Stimulated activated CD8-positive, alpha-beta memory T cell treated with anti-CD3 and anti-CD28 coated beads, Interleukin-7, amount 100 ng/mL, for 4 hours (primary cell): ENCODE measurements at regions not wholly inside any gene's neighbourhood (a gene's known extent, or its start where the extent isn't known, plus 50 kb on each side); places are given as distances from the start of the nearest gene placed in this dataset.

ENCODE experiments used
- DNase-seq, 2 donors: peaks; one replicate each; pipeline ENCODE4 v3.0.0-alpha.2; 2020; ENCODE audit warnings: low read depth in 2 of 2

DNA sequence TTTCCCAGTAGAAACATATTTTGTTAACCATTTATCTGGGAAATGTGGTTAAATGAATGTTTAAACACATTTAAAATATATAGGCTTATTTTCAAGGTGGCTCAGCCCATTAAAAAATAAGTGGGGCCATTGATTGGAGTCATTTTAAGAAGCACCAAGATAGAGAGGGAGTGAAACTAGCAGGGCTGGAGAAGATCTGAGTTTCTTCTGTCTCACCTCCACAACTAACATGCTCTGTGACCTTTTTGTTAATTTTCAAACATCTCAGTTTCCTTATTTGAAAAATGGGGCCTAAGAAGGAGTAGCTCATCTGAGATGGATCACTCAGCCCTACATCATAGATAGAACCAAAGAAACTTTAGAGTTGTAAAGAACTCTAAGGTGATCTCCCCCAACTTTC, 254.8 kb downstream of the KCNS3 start:
- DNase-seq = no peak

- DNase-seq = no peak
Measured at GRCh38 chr2:18132697-18133096, 254.2 kb downstream of the KCNS3 start.

GRCh38 chr2:18131761-18132160, 253.3 kb downstream of the KCNS3 start:
- no peak for DNase-seq

- no peak for DNase-seq
Measured at GRCh38 chr2:18129348-18129747, 250.9 kb downstream of the KCNS3 start.

DNA sequence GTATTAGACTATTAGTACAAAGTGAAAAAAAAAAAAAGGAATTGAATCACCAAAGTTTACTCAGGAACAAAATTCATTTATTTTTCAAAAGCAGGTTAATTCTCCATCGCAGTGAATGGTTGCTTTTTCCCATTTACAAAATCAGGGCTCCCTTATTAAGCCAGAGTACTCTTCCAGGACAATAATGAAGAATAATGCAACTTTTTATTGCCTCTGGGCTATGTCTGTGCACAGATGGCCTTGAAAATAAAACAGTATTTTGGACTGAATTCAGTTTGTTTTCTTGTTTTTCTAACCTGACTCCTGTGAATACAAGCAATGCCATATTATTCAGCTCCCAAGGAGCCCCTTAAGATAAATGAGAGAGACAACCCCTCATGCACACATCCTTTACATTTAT, 246.8 kb downstream of the KCNS3 start:
- no peak for DNase-seq

DNA sequence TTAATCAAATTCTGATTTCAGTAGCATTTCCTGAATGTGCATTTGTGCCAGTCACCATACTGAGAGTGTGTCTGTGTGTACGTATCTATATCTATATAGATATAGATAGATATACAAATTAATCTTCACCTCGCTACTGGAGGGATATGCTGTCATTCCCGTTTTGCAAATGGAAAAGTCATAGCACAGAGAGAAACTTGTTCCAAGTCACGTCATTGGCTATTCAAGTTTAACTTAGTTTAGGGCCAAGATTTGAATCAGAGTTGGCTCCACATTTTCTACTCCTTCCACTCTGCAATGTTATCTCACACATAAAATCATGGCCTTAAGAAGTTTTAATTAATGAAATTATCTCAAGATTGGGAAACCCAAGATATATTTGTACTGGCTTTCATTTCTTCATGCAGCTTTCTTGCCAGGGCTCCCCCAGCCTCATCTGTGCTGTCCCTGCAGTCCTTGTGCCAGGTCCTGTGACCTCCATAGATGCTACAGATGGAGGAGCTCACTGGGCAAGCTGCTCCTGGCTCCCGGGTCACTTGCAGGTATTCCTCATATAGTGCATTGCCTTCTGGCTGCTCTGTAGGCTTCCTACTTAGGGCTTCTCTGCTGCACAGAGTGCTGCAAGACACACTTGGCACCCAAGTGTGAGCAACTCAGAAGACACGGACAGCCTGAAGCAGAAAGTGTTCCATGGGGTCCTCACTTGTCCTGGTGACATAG, 245.8 kb downstream of the KCNS3 start:
- no peak for DNase-seq

GRCh38 chr2:18123577-18123976, 245.1 kb downstream of the KCNS3 start:
- no peak for DNase-seq

GRCh38 chr2:18123211-18123570, 244.7 kb downstream of the KCNS3 start:
- no peak for DNase-seq

GRCh38 chr2:18122544-18123210, 244.2 kb downstream of the KCNS3 start:
- no peak for DNase-seq

DNA sequence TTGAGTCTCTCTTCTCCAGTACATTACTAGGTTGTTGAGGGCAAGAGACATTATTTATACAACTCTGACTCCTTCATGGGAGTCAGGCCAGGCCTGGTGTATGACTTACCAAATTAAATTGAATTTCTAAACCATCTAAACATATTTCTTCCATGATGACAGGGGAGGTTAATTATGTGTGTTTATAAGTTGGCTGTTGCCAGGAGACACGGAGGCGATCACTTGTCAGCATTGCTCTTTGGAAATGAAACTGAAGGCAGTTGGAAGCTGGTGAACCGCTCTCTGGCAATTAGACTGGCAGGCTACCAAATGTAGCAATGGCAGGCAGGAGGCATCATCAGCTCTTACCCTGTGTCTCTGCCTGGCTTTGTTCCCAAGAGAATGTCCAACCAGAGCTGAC, 241.4 kb downstream of the KCNS3 start:
- no peak for DNase-seq

DNA sequence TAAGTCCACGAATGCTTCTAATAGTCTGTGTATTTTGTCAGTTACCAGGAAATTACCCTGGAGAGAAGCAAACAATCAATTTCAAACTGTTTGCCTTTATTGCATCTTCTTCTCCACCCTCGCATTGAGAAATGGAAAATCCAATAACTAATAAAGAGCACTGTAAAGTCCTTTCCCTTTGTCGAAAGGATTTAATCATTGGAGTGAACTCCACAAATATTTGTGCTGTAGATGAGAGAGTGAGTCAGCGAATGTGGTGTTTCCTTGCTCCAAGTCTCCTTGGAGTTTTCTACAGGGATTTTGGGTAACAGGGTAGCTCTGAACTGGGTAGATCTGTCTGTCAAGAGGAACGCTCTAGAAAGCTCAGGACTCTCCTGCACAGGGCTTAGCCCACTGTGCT, 240.2 kb downstream of the KCNS3 start:
- no peak for DNase-seq

DNA sequence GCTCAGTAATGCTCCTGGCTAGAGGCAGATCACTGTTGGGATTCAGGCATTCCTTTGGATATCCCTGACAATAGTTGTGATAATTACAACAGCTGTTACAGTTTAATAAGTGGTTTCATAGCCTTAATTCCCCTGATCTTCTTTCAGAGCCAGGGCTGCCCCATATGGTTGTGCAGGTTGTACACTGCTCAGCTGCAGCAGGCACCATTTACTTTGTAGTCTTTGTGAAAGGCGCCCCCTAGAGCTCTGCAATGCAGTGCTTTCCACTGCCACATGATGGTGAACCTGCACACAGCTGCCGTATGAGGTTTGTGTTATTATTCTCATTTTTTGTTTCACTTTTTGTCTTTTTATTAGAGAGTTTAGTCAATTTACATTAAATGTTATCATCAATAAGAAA, 239.1 kb downstream of the KCNS3 start:
- DNase-seq = no peak

- DNase-seq = no peak
Measured at GRCh38 chr2:18110222-18110621, 231.8 kb downstream of the KCNS3 start.

GRCh38 chr2:18106841-18107240, 228.4 kb downstream of the KCNS3 start:
- no peak for DNase-seq

GRCh38 chr2:18105929-18106328, 227.5 kb downstream of the KCNS3 start:
- no peak for DNase-seq

- no peak for DNase-seq
Measured at GRCh38 chr2:18104595-18105224, 226.2 kb downstream of the KCNS3 start.

DNA sequence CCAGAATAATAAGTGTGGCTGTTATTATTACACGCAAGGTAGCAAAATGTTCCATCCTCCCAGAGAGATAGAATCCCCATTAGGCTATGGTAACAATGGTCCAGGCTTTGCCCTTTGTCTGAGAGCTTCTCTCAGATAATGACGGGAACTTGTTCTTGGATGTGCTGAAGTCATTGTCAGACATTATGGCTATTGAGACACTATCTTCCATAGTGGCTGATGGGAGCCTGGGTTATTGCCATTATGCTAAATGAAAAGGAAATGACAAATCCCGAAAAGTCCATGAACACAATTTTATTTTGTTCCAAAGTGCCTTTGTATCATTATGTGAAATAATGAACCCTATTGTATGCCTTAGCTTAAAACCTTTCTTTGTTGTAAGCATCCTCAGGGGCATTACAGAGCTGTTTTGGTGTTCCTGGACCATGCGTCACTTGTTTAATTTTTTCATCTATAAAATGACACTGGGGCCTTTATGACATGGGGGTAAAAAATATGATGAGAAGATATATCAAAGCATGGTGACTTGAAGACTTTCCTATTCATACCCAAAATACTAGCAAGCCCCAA, 218.5 kb downstream of the KCNS3 start:
- no peak for DNase-seq

DNA sequence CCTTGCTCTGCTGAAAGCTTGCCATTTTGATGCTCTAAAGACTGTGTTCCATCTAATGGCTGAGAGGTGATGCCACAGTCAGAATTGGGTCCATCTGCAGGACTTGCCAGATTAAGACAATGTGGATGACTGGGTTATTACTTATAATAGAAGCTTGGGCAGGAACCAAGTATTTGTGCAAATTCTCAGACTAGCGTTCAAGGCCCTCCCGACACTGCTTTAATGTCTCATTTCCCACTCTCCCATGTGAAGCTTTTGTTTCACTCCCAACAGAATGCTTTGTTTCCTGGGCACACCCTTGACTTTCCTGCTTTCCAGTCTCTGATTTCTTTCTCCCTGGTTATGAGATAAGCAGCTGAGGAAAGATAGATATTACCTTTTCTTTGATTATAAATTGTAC, 215.8 kb downstream of the KCNS3 start:
- DNase-seq = no peak

- DNase-seq = no peak
Measured at GRCh38 chr2:18093196-18093595, 214.7 kb downstream of the KCNS3 start.

GRCh38 chr2:18092760-18093159, 214.3 kb downstream of the KCNS3 start:
- DNase-seq = no peak

DNA sequence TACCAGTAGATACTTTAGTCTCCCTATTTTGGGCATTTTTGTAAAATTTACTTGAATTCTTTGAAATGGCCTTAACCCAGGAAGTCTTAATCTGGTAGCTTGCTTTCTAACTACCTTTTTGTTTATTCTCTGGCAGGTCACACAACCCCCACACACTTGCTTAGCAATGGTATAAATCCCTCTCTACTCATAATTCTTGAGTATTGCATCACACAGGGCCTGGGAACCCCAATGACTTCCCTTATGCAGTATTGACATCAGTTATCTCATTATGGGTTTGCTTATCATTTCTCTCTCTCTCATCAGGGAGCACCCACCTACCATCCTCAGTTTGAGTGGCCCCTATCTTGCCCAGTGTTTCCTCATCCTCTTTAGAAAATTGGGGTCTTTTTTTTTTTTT, 207.1 kb downstream of the KCNS3 start:
- DNase-seq = no peak

- DNase-seq = no peak
Measured at GRCh38 chr2:18084376-18084775, 205.9 kb downstream of the KCNS3 start.

GRCh38 chr2:18083806-18084205, 205.3 kb downstream of the KCNS3 start:
- DNase-seq = no peak
